ENCODE measurements at regions not wholly inside any gene's neighbourhood (a gene's known extent, or its start where the extent isn't known, plus 50 kb on each side); places are given as distances from the start of the nearest gene placed in this dataset.

- no peaks in the 10 kb centered on the region for H3K36me3 ChIP-seq (replicated peaks in 1 of 2; ENCODE audit: control insufficient read depth in 1 of 2, insufficient read depth in 2 of 2, low read length in 1 of 2)
- H3K9ac ChIP-seq, result no peak overlapping the region
- H3K4me3 ChIP-seq (ENCODE audit: low read depth in 2 of 2, low read length in 1 of 2), result no peak overlapping the region
- no peak overlapping the region for H3K4me2 ChIP-seq
- no peaks in the 10 kb centered on the region for H3K9me2 ChIP-seq
- no peak overlapping the region for H2AFZ ChIP-seq (ENCODE audit: low read depth)
- no peaks in the 10 kb centered on the region for H3K27me3 ChIP-seq (ENCODE audit: insufficient read depth)
- TF ChIP-seq YY1 (IDR thresholded peaks at IDR 0.05; ENCODE audit: low read depth) (no peak), TEAD4 (IDR thresholded peaks at IDR 0.05; ENCODE audit: borderline replicate concordance, insufficient read depth) (no peak), EP300 (IDR thresholded peaks at IDR 0.05; ENCODE audit: borderline replicate concordance in 1 of 2, low read depth in 1 of 2, low read length in 1 of 2) (no peak), MXI1 (IDR thresholded peaks at IDR 0.05; ENCODE audit: low read depth, low read length) (no peak), CTCF (IDR thresholded peaks at IDR 0.05) (no peak), NRF1 (IDR thresholded peaks at IDR 0.05; ENCODE audit: low read depth, low read length) (no peak), EZH2phosphoT487 (IDR thresholded peaks at IDR 0.05; ENCODE audit: borderline replicate concordance, low read depth) (no peak), PBX3 (IDR thresholded peaks at IDR 0.05) (no peak), RAD21 (IDR thresholded peaks at IDR 0.05; ENCODE audit: low read length) (no peak), TCF12 (IDR thresholded peaks at IDR 0.05) (no peak), RFX5 (IDR thresholded peaks at IDR 0.05; ENCODE audit: low read length) (no peak), FOXJ3 (CRISPR knock-in tag; IDR thresholded peaks at IDR 0.05) (no peak), RXRA (IDR thresholded peaks at IDR 0.05; ENCODE audit: borderline replicate concordance, low read depth) (no peak), ZBTB33 (IDR thresholded peaks at IDR 0.05; ENCODE audit: borderline replicate concordance, low read depth) (no peak), RCOR1 (IDR thresholded peaks at IDR 0.05; ENCODE audit: low read length) (no peak), JUND (IDR thresholded peaks at IDR 0.05) (no peak), TAF1 (IDR thresholded peaks at IDR 0.05; ENCODE audit: borderline replicate concordance, low read depth, low read length) (no peak), USF1 (IDR thresholded peaks at IDR 0.05; ENCODE audit: borderline replicate concordance, low read depth) (no peak)
- H4K20me1 ChIP-seq (ENCODE audit: insufficient read depth), result no peaks in the 10 kb centered on the region
- no peak for DNase-seq
- POLR2A ChIA-PET, result no interaction called here
- no peaks in the 10 kb centered on the region for H3K9me3 ChIP-seq
- no peaks in the 10 kb centered on the region for H3K79me2 ChIP-seq (ENCODE audit: insufficient read depth)
- no peaks in the 10 kb centered on the region for H3K4me1 ChIP-seq (ENCODE audit: control insufficient read depth in 1 of 2, insufficient read depth in 2 of 2, low read depth in 1 of 2, low read length in 1 of 2)
- WGBS (ENCODE audit: low lambda C conversion rate), result 100% methylated on average over 1 of the region's 1 CpG
- CTCF ChIA-PET, result interaction anchor here (1.1 kb wide), 1 partner anchor 433 kb away, joined by 3 read pairs; no protein-coding TSS in a partner anchor
- H3K27ac ChIP-seq (ENCODE audit: low read depth in 2 of 2, low read length in 1 of 2), result no peak overlapping the region
- no peaks in the 10 kb centered on the region for H3F3A ChIP-seq (replicated peaks; ENCODE audit: insufficient read depth)
Measured at GRCh38 chr2:223404616-223405015, 197.5 kb downstream of the SCG2 start.

Data from SK-N-SH (cell line).